ENCODE measurements at regions not wholly inside any gene's neighbourhood (a gene's known extent, or its start where the extent isn't known, plus 50 kb on each side); places are given as distances from the start of the nearest gene placed in this dataset.

DNA sequence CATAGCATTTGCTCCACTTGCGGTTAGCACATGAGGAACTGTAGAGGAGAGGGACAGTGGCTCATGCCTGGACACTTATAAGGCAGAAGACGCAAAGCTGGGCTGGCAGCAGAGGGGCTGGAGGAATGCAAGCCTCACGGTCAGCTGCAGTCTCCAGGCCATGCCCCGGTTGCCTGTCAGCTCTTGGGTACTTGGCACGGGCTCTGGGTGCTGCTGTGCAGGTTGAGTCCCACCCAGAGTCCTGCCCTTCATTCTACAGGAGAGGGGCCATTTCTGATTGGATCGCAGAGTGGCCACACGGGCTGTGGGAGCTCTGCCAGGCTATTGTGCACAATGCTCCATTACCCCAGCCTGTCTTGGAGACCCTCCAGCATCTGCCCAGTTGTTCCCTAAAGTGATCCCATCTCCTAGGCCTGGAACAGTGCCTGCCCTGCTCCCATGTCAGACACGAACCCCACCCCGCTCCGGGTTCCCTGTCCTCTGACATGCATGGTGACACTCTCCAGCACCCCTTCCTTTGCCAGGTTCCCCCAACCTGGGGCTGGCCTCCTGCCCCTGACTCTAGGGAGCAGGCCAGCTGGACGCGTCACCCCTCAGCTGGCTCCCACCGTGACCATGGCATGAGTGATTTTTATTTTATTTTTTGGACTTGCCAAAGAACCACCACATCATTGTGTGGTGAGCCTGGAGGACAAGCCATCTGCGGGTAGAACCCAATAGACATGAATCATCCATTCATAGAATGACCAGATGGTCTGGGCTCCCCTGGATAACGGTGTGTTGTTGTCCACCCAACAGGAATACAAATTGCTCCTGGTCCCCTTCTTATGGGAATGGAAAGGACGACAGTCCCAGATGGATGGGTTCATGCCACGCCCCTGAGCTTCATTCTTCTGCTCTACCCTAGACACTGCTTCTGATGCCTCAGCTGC lies 51.0 kb upstream of the KLF13 start:
- Histone ChIP-seq H3K9me3 (ENCODE audit: low read depth, low read length) (no peaks in the 10 kb centered on the region), H3K4me2 (ENCODE audit: insufficient read depth, low read length) (no peak overlapping the region), H3K79me2 (ENCODE audit: insufficient read depth, low read length) (no peaks in the 10 kb centered on the region), H2AFZ (ENCODE audit: low read length) (no peak overlapping the region), H3K27me3 (ENCODE audit: insufficient read depth, low read length) (no peaks in the 10 kb centered on the region), H3K36me3 (ENCODE audit: insufficient read depth, low read length) (no peaks in the 10 kb centered on the region), H4K20me1 (ENCODE audit: insufficient read depth, low read length) (no peaks in the 10 kb centered on the region), H3K4me1 (ENCODE audit: insufficient read depth, low read length) (peaks cover 7% of the 10 kb centered on the region), H3K4me3 (ENCODE audit: insufficient read depth, low read length) (no peak overlapping the region), H3K27ac (ENCODE audit: low read depth, low read length) (no peak overlapping the region)
- peak; percentile 36 for DNase-seq (ENCODE audit: insufficient read length, low spot score, missing footprints)
- TF ChIP-seq, protein P1, sequence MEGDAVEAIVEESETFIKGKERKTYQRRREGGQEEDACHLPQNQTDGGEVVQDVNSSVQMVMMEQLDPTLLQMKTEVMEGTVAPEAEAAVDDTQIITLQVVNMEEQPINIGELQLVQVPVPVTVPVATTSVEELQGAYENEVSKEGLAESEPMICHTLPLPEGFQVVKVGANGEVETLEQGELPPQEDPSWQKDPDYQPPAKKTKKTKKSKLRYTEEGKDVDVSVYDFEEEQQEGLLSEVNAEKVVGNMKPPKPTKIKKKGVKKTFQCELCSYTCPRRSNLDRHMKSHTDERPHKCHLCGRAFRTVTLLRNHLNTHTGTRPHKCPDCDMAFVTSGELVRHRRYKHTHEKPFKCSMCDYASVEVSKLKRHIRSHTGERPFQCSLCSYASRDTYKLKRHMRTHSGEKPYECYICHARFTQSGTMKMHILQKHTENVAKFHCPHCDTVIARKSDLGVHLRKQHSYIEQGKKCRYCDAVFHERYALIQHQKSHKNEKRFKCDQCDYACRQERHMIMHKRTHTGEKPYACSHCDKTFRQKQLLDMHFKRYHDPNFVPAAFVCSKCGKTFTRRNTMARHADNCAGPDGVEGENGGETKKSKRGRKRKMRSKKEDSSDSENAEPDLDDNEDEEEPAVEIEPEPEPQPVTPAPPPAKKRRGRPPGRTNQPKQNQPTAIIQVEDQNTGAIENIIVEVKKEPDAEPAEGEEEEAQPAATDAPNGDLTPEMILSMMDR (IDR thresholded peaks at IDR 0.05; ENCODE audit: extremely low read depth, low read depth, low read length) = no peak

DNA sequence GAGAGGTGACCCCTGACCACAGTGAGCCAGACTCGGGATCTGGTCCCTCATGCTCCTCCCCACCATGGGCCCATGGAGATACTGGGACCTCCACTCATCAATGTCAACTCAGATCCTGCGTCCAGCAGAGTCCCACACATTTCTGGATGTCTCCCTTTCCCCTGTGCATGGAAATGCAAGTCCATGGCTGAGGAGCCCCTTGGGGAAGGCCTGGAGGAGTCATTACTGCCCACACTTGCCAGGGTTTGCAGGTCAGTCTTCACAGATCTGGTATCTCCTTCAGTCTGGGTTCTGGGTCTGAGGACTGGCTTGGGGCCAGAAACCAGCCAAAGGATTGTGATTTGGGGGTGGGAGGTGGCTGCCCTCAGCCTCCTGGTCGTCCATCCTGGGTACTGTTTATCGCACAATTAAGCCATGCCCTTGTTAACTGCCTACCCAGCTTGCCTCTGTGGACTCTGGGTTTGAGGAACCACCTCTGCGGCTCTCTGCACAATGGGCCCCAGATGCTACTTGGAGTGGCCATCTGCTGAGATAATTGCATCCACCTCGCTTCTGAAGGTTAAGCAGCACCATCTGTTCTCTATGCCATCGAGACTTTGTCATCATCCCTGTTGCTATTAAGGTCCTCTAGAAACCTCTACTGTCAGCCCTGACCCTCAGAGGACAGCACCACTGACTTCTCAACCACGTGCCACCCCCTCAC lies 49.9 kb upstream of the KLF13 start:
- no peaks in the 10 kb centered on the region for H3K27me3 ChIP-seq (ENCODE audit: insufficient read depth, low read length)
- no peak overlapping the region for H2AFZ ChIP-seq (ENCODE audit: low read length)
- no peaks in the 10 kb centered on the region for H4K20me1 ChIP-seq (ENCODE audit: insufficient read depth, low read length)
- H3K36me3 ChIP-seq (ENCODE audit: insufficient read depth, low read length) = no peaks in the 10 kb centered on the region
- H3K4me3 ChIP-seq (ENCODE audit: insufficient read depth, low read length) = no peak overlapping the region
- DNase-seq (ENCODE audit: insufficient read length, low spot score, missing footprints) = peak; percentile 59
- H3K4me1 ChIP-seq (ENCODE audit: insufficient read depth, low read length) = peaks cover 7% of the 10 kb centered on the region
- H3K9me3 ChIP-seq (ENCODE audit: low read depth, low read length) = no peaks in the 10 kb centered on the region
- H3K79me2 ChIP-seq (ENCODE audit: insufficient read depth, low read length) = no peaks in the 10 kb centered on the region
- TF ChIP-seq, protein P1 (IDR thresholded peaks at IDR 0.05; ENCODE audit: extremely low read depth, low read depth, low read length) = no peak
- H3K4me2 ChIP-seq (ENCODE audit: insufficient read depth, low read length) = no peak overlapping the region
- no peak overlapping the region for H3K27ac ChIP-seq (ENCODE audit: low read depth, low read length)
